Kidney epithelial cell (primary cell): ENCODE measurements at regions not wholly inside any gene's neighbourhood (a gene's known extent, or its start where the extent isn't known, plus 50 kb on each side); places are given as distances from the start of the nearest gene placed in this dataset.

ENCODE experiments used
- DNase-seq: peaks from one replicate; pipeline ENCODE4 v3.0.0-alpha.2; 2010; ENCODE audit warnings: low read depth
- H3K27me3 ChIP-seq: 2 replicates; pipeline ENCODE4 v1.6.0; 2011; ENCODE audit warnings: low read length; ENCODE audit not compliant: control insufficient read depth, insufficient read depth
- H3K36me3 ChIP-seq: 2 replicates; pipeline ENCODE4 v1.5.1; 2011; ENCODE audit warnings: low read length; ENCODE audit not compliant: control insufficient read depth, insufficient read depth
- H3K4me3 ChIP-seq: 2 replicates; pipeline ENCODE4 v1.5.1; 2011; ENCODE audit warnings: low read depth, mild to moderate bottlenecking, control low read depth, low read length
- CTCF ChIP-seq: IDR thresholded peaks from 2 replicates; pipeline ENCODE4 v1.5.1; 2011; ENCODE audit warnings: mild to moderate bottlenecking, moderate library complexity, low read length, control low read depth, inconsistent platforms; ENCODE audit not compliant: insufficient read depth, poor library complexity, severe bottlenecking

- Histone ChIP-seq H3K27me3 (no peaks in the 10 kb centered on the region), H3K36me3 (no peaks in the 10 kb centered on the region), H3K4me3 (no peak overlapping the region)
- TF ChIP-seq CTCF: no peak
- DNase-seq: no peak
Observed at GRCh38 chr6:98343797-98344196, 490.6 kb upstream of the POU3F2 start.

- no peak overlapping the region for H3K4me3 ChIP-seq
- no peaks in the 10 kb centered on the region for H3K36me3 ChIP-seq
- H3K27me3 ChIP-seq: no peaks in the 10 kb centered on the region
- no peak for DNase-seq
- no peak for TF ChIP-seq CTCF
Observed at GRCh38 chr6:98352348-98352747, 482.0 kb upstream of the POU3F2 start.

GRCh38 chr6:98358173-98358572, 476.2 kb upstream of the POU3F2 start:
- Histone ChIP-seq H3K4me3 (no peak overlapping the region), H3K36me3 (no peaks in the 10 kb centered on the region), H3K27me3 (no peaks in the 10 kb centered on the region)
- no peak for TF ChIP-seq CTCF
- no peak for DNase-seq

GRCh38 chr6:98366371-98366770, 468.0 kb upstream of the POU3F2 start:
- TF ChIP-seq CTCF: no peak
- Histone ChIP-seq H3K4me3 (no peak overlapping the region), H3K36me3 (no peaks in the 10 kb centered on the region), H3K27me3 (no peaks in the 10 kb centered on the region)
- no peak for DNase-seq

GRCh38 chr6:98380589-98380988, 453.8 kb upstream of the POU3F2 start:
- TF ChIP-seq CTCF: no peak
- no peak overlapping the region for H3K4me3 ChIP-seq
- DNase-seq: no peak
- no peaks in the 10 kb centered on the region for H3K27me3 ChIP-seq
- H3K36me3 ChIP-seq: no peaks in the 10 kb centered on the region

- Histone ChIP-seq H3K27me3 (no peaks in the 10 kb centered on the region), H3K36me3 (no peaks in the 10 kb centered on the region), H3K4me3 (no peak overlapping the region)
- no peak for TF ChIP-seq CTCF
- DNase-seq: no peak
Observed at GRCh38 chr6:98382246-98382645, 452.1 kb upstream of the POU3F2 start.
